ENCODE measurements at regions not wholly inside any gene's neighbourhood (a gene's known extent, or its start where the extent isn't known, plus 50 kb on each side); places are given as distances from the start of the nearest gene placed in this dataset.

DNA sequence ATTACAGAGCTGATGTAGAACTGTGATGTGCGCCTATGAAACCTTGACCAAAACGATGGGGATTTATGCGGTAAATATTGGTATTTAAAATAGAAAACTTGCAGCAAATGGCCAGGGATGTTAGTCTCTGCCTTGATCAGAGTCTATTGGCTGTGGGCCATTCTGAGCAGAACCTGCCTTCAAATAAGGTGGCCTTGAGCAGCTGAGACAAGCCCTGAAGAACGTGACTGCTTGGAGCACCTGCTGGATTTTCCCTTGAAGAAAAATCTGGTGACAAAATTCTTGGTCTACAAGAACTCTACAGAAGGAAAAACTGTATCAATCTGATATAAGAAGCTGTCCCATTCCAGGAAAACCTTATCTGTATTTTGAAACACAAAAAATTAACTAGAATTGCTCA lies 820.1 kb upstream of the EPHA6 start:
- no peak for DNase-seq
- no peak overlapping the region for H3K4me3 ChIP-seq (ENCODE audit: low read length)
- H3K36me3 ChIP-seq (ENCODE audit: control insufficient read depth, insufficient read depth, low read length) = no peaks in the 10 kb centered on the region
- H3K27ac ChIP-seq (ENCODE audit: low read length) = no peak overlapping the region
- no peaks in the 10 kb centered on the region for H3K9me3 ChIP-seq (replicated peaks; ENCODE audit: control insufficient read depth, low read depth, low read length)
- H3K4me1 ChIP-seq (ENCODE audit: control insufficient read depth, insufficient read depth, low read length) = no peaks in the 10 kb centered on the region
- 57% methylated on average over 3 of the region's 4 CpGs for WGBS (ENCODE audit: insufficient coverage)
- no peaks in the 10 kb centered on the region for H3K27me3 ChIP-seq (ENCODE audit: control insufficient read depth, insufficient read depth, low read length)

DNA sequence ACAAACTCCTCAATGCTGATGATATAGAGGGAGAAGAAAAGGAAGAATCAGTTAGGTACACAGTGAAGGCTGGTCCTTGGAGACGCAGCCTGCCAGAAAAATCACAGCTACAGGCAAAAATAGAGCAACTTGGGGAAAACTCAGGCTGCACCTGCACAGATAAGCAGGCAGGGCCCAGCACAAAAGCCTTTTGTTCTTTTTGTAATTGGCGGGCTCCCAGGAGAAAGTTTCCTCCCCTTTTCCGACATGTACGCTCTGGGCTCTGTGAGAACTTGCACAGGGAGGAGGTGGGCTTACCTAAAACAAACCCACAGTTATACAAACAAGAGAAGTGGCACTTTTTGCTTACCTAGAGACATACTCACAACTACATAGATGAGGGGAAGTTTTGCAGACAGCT lies 813.4 kb upstream of the EPHA6 start:
- Histone ChIP-seq H3K36me3 (ENCODE audit: control insufficient read depth, insufficient read depth, low read length) (no peaks in the 10 kb centered on the region), H3K27ac (ENCODE audit: low read length) (no peak overlapping the region), H3K27me3 (ENCODE audit: control insufficient read depth, insufficient read depth, low read length) (no peaks in the 10 kb centered on the region), H3K9me3 (replicated peaks; ENCODE audit: control insufficient read depth, low read depth, low read length) (peaks cover 8% of the 10 kb centered on the region), H3K4me3 (ENCODE audit: low read length) (no peak overlapping the region), H3K4me1 (ENCODE audit: control insufficient read depth, insufficient read depth, low read length) (no peaks in the 10 kb centered on the region)
- WGBS (ENCODE audit: insufficient coverage) = 71% methylated on average over 1 of the region's 4 CpGs
- no peak for DNase-seq

DNA sequence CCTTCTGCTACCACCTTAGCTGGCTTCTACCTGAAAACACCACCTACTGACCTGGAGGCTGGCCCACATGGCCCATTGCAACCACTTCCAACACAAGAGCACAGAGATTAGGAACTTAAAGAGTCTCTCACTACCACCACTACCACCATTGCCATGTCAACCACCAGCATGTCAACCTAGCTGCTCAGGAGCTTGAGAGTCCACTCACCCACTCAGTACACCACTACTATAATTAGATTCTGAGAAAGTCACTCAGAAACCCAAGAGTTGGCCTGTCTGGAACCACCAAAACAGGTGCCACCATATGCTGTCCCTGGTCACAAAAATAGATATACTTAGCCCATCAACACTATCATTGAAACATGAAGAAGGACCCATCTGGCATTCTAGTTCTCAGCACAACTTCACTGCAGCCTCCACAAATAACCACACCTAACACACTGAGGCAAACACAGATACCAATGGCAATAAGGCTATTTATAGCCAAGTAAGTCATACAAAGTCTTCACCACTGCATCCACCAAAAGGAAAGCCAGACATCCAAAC lies 806.7 kb upstream of the EPHA6 start:
- Histone ChIP-seq H3K9me3 (replicated peaks; ENCODE audit: control insufficient read depth, low read depth, low read length) (peaks cover 14% of the 10 kb centered on the region), H3K27me3 (ENCODE audit: control insufficient read depth, insufficient read depth, low read length) (no peaks in the 10 kb centered on the region), H3K27ac (ENCODE audit: low read length) (no peak overlapping the region), H3K36me3 (ENCODE audit: control insufficient read depth, insufficient read depth, low read length) (no peaks in the 10 kb centered on the region), H3K4me1 (ENCODE audit: control insufficient read depth, insufficient read depth, low read length) (no peaks in the 10 kb centered on the region), H3K4me3 (ENCODE audit: low read length) (no peak overlapping the region)
- DNase-seq = no peak

DNA sequence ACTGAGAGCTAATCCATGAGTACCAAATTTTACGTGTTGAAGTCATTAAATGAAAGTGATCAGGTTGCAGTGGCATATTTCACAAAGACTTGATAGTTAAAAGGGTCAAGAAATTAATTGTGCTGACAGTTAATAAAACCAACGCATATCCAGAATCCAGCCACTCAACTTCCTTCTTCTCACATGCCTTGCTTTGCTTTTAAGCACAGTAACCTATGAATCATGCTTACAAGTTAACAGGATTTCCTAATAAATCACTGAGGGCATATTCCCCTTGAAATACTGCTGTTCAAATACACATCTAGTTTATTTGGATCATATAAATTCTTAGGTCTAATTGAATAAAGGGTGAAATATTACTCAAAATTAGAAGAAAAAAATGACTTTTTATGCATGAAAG lies 801.5 kb upstream of the EPHA6 start:
- no peak overlapping the region for H3K4me3 ChIP-seq (ENCODE audit: low read length)
- H3K27ac ChIP-seq (ENCODE audit: low read length) = no peak overlapping the region
- no peaks in the 10 kb centered on the region for H3K36me3 ChIP-seq (ENCODE audit: control insufficient read depth, insufficient read depth, low read length)
- H3K9me3 ChIP-seq (replicated peaks; ENCODE audit: control insufficient read depth, low read depth, low read length) = no peaks in the 10 kb centered on the region
- no CpG with 5 or more reads among the region's 2 CpGs for WGBS (ENCODE audit: insufficient coverage)
- no peaks in the 10 kb centered on the region for H3K27me3 ChIP-seq (ENCODE audit: control insufficient read depth, insufficient read depth, low read length)
- no peak for DNase-seq
- H3K4me1 ChIP-seq (ENCODE audit: control insufficient read depth, insufficient read depth, low read length) = no peaks in the 10 kb centered on the region

DNA sequence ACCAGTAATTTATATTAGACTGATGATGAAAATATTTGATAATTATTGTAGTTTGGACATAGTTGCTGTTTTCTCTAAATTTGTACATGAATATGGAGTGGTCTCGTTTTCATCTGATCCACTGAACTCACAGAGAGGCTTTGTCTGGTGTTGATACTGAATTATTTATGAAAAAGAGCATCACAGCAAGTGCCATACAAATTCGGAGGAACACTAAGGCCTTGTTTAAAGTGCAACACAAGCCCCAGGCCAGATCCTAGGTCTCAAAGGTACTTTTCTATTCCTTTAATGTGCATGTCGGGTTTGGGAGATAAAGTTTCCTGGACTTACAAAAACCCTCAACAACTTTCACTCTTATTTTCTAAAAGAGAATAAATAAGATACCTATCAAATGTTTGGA lies 796.8 kb upstream of the EPHA6 start:
- Histone ChIP-seq H3K36me3 (ENCODE audit: control insufficient read depth, insufficient read depth, low read length) (no peaks in the 10 kb centered on the region), H3K4me1 (ENCODE audit: control insufficient read depth, insufficient read depth, low read length) (no peaks in the 10 kb centered on the region), H3K4me3 (ENCODE audit: low read length) (no peak overlapping the region), H3K27ac (ENCODE audit: low read length) (no peak overlapping the region), H3K9me3 (replicated peaks; ENCODE audit: control insufficient read depth, low read depth, low read length) (no peaks in the 10 kb centered on the region), H3K27me3 (ENCODE audit: control insufficient read depth, insufficient read depth, low read length) (no peaks in the 10 kb centered on the region)
- no peak for DNase-seq
- no CpG with 5 or more reads among the region's 3 CpGs for WGBS (ENCODE audit: insufficient coverage)

DNA sequence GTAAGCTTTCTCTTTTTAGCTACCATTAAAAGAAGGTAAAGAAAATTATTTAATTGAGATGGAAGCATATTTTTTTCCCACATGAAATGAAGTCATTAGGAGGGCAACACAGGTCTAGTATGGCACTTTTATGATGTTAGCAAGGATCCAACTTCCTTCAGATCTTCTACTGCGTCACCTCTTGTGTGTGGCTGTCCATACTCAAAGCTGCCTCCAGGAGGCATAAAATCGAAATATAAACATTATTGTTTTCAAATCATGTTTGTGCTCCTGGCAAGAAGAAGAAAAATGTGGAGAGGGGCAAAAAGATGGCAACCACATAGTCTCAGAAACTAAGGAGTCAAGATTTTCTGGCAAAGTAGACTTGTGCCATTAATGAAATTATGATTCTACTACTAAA lies 791.7 kb upstream of the EPHA6 start:
- Histone ChIP-seq H3K27ac (ENCODE audit: low read length) (no peak overlapping the region), H3K27me3 (ENCODE audit: control insufficient read depth, insufficient read depth, low read length) (no peaks in the 10 kb centered on the region), H3K4me1 (ENCODE audit: control insufficient read depth, insufficient read depth, low read length) (no peaks in the 10 kb centered on the region), H3K4me3 (ENCODE audit: low read length) (no peak overlapping the region), H3K9me3 (replicated peaks; ENCODE audit: control insufficient read depth, low read depth, low read length) (no peaks in the 10 kb centered on the region), H3K36me3 (ENCODE audit: control insufficient read depth, insufficient read depth, low read length) (no peaks in the 10 kb centered on the region)
- no CpG with 5 or more reads among the region's 2 CpGs for WGBS (ENCODE audit: insufficient coverage)
- DNase-seq = no peak

DNA sequence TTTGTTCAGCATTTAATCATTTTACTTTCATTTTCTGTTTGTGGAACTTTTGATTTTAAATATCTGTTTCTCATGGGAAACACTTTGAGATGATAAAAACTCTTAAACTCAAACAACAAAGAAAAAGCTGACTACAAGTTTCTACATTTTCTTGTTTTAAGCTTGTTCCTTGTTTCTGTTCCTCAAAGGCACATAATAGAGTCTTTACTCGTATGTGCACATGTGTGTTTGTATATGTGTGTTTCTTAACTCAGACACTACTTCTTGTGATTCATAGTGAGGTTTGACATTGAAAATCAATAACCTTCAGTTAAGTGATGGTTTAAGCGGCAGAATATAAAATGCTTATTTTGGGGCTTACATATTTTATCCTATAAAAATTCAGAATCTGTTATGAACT lies 786.7 kb upstream of the EPHA6 start:
- Histone ChIP-seq H3K27me3 (ENCODE audit: control insufficient read depth, insufficient read depth, low read length) (no peaks in the 10 kb centered on the region), H3K27ac (ENCODE audit: low read length) (no peak overlapping the region), H3K4me3 (ENCODE audit: low read length) (no peak overlapping the region), H3K9me3 (replicated peaks; ENCODE audit: control insufficient read depth, low read depth, low read length) (no peaks in the 10 kb centered on the region), H3K4me1 (ENCODE audit: control insufficient read depth, insufficient read depth, low read length) (no peaks in the 10 kb centered on the region), H3K36me3 (ENCODE audit: control insufficient read depth, insufficient read depth, low read length) (no peaks in the 10 kb centered on the region)
- DNase-seq = no peak
- no CpG with 5 or more reads among the region's 2 CpGs for whole genome bisulfite sequencing (ENCODE audit: insufficient coverage)

DNA sequence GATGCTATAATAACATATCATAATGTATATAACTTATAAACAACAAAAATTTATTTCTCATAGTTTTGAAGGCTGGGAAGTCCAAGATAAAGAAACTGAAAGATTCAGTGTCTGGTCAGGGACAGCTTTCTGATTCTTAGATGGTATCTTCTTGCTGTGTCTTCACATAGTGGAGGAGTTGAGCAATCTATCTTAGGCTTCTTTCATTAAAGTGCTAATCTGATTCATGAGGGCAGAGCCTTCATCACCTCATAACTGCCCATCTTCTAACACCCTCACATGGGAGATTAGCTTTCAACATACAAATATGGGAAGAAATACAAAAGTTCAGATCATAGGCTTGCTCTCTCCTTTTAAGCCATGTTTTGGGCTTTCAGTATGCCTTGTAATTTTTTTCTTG lies 774.8 kb upstream of the EPHA6 start:
- no peaks in the 10 kb centered on the region for H3K36me3 ChIP-seq (ENCODE audit: control insufficient read depth, insufficient read depth, low read length)
- no peak overlapping the region for H3K27ac ChIP-seq (ENCODE audit: low read length)
- H3K27me3 ChIP-seq (ENCODE audit: control insufficient read depth, insufficient read depth, low read length) = no peaks in the 10 kb centered on the region
- no peaks in the 10 kb centered on the region for H3K4me1 ChIP-seq (ENCODE audit: control insufficient read depth, insufficient read depth, low read length)
- H3K9me3 ChIP-seq (replicated peaks; ENCODE audit: control insufficient read depth, low read depth, low read length) = no peaks in the 10 kb centered on the region
- no peak for DNase-seq
- H3K4me3 ChIP-seq (ENCODE audit: low read length) = no peak overlapping the region

DNA sequence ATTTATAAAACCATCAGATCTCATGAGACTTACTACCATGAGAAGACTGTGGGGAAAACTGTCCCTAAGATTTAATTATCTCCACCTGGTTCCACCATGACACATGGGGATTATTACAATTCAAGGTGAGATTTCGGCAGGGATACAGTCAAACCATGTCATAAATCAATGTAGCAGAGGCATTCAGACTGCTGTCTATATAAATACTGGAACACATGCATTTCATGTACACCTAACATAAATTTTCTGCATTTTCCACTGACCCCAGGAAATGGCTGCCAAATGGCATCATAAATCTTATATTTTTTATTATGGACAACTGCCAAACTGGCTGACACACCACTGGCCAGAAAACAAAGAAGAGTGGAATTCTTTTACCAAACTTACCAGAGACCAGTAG lies 755.1 kb upstream of the EPHA6 start:
- H3K4me1 ChIP-seq (ENCODE audit: control insufficient read depth, insufficient read depth, low read length) = no peaks in the 10 kb centered on the region
- H3K36me3 ChIP-seq (ENCODE audit: control insufficient read depth, insufficient read depth, low read length) = no peaks in the 10 kb centered on the region
- H3K4me3 ChIP-seq (ENCODE audit: low read length) = no peak overlapping the region
- H3K27me3 ChIP-seq (ENCODE audit: control insufficient read depth, insufficient read depth, low read length) = no peaks in the 10 kb centered on the region
- no peak for DNase-seq
- no CpG with 5 or more reads among the region's 1 CpG for WGBS (ENCODE audit: insufficient coverage)
- no peak overlapping the region for H3K27ac ChIP-seq (ENCODE audit: low read length)
- H3K9me3 ChIP-seq (replicated peaks; ENCODE audit: control insufficient read depth, low read depth, low read length) = peaks cover 5% of the 10 kb centered on the region

DNA sequence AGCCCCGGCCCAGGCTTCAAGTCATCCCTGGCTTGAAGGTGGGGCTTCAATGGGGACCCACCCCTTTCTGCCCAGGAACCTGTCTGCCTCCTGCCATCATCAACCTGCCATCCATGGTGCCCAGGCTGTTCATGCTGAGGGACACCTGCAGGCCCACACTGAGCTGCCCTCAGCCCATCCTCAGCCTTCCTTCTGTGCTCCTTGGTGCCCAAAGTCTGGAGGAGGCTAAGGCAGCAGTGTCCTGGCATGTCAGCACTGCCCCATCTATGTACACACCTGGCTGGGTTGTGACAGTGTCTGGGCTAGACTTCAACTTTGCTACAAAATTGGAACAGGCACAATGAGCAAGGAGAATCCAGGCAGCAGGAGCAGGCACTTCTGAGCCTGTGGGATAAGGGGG lies 745.3 kb upstream of the EPHA6 start:
- Histone ChIP-seq H3K4me1 (ENCODE audit: control insufficient read depth, insufficient read depth, low read length) (no peaks in the 10 kb centered on the region), H3K9me3 (replicated peaks; ENCODE audit: control insufficient read depth, low read depth, low read length) (peaks cover 16% of the 10 kb centered on the region), H3K27me3 (ENCODE audit: control insufficient read depth, insufficient read depth, low read length) (no peaks in the 10 kb centered on the region), H3K4me3 (ENCODE audit: low read length) (no peak overlapping the region), H3K36me3 (ENCODE audit: control insufficient read depth, insufficient read depth, low read length) (no peaks in the 10 kb centered on the region), H3K27ac (ENCODE audit: low read length) (no peak overlapping the region)
- no peak for DNase-seq
- WGBS (ENCODE audit: insufficient coverage) = 100% methylated on average over 1 of the region's 1 CpG

DNA sequence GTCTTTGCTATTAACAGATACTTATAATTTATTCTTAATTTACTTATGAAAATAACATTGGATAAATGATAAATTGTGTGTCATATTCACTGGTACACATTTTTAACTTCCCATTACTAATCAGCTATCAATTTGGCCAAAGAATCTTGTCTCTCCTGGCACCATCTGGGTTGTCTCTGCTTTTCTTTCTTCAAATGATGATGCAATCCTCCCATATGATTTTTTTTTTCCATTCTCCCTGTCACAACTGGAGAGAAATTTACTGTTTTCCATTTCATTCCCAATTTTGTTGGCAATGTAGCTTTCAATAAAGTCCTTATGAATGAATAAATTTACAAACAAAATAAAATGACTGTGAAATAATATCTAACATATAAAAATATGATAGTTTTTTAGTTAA lies 743.7 kb upstream of the EPHA6 start:
- H3K27me3 ChIP-seq (ENCODE audit: control insufficient read depth, insufficient read depth, low read length) = no peaks in the 10 kb centered on the region
- H3K4me1 ChIP-seq (ENCODE audit: control insufficient read depth, insufficient read depth, low read length) = no peaks in the 10 kb centered on the region
- H3K27ac ChIP-seq (ENCODE audit: low read length) = no peak overlapping the region
- H3K36me3 ChIP-seq (ENCODE audit: control insufficient read depth, insufficient read depth, low read length) = no peaks in the 10 kb centered on the region
- peaks cover 16% of the 10 kb centered on the region for H3K9me3 ChIP-seq (replicated peaks; ENCODE audit: control insufficient read depth, low read depth, low read length)
- DNase-seq = peak; percentile 44
- no peak overlapping the region for H3K4me3 ChIP-seq (ENCODE audit: low read length)

Data from muscle of leg (tissue), 3 donors.